Activated CD8-positive, alpha-beta T cell treated with anti-CD3 and anti-CD28 coated beads for 36 hours (primary cell): ENCODE measurements at regions not wholly inside any gene's neighbourhood (a gene's known extent, or its start where the extent isn't known, plus 50 kb on each side); places are given as distances from the start of the nearest gene placed in this dataset.

Experiments
- ATAC-seq: fragments of 200-7000 bp; cut with Tn5 transposase; one replicate; pipeline ENCODE4 v1.10.0; 2021; ENCODE audit warnings: mild to moderate bottlenecking, moderate library complexity
- CTCF ChIA-PET: fragments of 350-600 bp; sonication (Branson Sonifier 250); formaldehyde crosslinking; loops from one replicate; lab custom pipeline; 2021; ENCODE audit warnings: antibody characterized with exemption; lab: Charles Lee
- POLR2A ChIA-PET: fragments of 350-600 bp; sonication (Branson Sonifier 250); formaldehyde crosslinking; loops from one replicate; lab custom pipeline; 2021; ENCODE audit warnings: antibody characterized with exemption; lab: Charles Lee
- DNase-seq: peaks from one replicate; pipeline ENCODE4 v3.0.0-alpha.2; 2020
- H3K27ac Mint-ChIP-seq: one replicate; pipeline ENCODE4 v1.8.0; 2021; ENCODE audit warnings: mild to moderate bottlenecking, mixed read lengths
- H3K27me3 Mint-ChIP-seq: one replicate; pipeline ENCODE4 v1.8.0; 2021; ENCODE audit warnings: mixed read lengths
- H3K36me3 Mint-ChIP-seq: one replicate; pipeline ENCODE4 v1.8.0; 2021; ENCODE audit warnings: low read depth, mixed read lengths
- H3K4me1 Mint-ChIP-seq: one replicate; pipeline ENCODE4 v1.8.0; 2021; ENCODE audit warnings: low read depth, mixed read lengths
- H3K4me3 Mint-ChIP-seq: one replicate; pipeline ENCODE4 v1.8.0; 2021; ENCODE audit warnings: mild to moderate bottlenecking, moderate library complexity, mixed read lengths
- H3K9me3 Mint-ChIP-seq: one replicate; pipeline ENCODE4 v1.8.0; 2021; ENCODE audit warnings: mixed read lengths
- intact Hi-C: fragments of 100-400 bp; cut with micrococcal nuclease; formaldehyde crosslinking; loops from one replicate; pipeline ENCODE4 v1.10.0; 2022
- TF ChIP-seq, protein P1 (sequence below): fragments of 200-600 bp; IDR thresholded peaks from one replicate; pipeline ENCODE4 v1.8.0; 2022; ENCODE audit warnings: antibody characterized with exemption, mild to moderate bottlenecking

DNA sequence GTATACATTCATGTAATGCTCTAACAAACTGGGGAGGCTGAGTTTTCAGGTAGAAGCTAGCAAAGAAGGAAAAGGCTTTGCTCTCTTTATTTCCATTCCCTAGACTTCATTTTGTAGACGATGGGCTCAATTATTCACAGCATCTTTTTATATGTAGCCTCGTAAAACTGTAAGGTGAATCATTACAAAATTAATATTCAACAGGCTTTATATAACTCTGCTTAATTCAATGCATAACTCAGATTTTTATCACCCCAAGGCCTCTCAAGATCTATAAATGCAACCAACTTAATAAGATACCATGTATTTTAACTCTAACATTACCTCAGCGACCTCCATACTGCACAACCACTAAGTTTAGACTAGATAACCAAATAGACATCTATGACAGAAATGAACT is 63.0 kb upstream of the FRMD4B start:
- Mint-ChIP-seq H3K27me3 (peaks cover 6% of the 10 kb centered on the region), H3K9me3 (no peaks in the 10 kb centered on the region), H3K4me1 (no peaks in the 10 kb centered on the region), H3K27ac (no peak overlapping the region), H3K36me3 (no peaks in the 10 kb centered on the region), H3K4me3 (no peak overlapping the region)
- no peak for DNase-seq
- intact Hi-C loops, result no loop called here
- TF ChIP-seq, protein P1, sequence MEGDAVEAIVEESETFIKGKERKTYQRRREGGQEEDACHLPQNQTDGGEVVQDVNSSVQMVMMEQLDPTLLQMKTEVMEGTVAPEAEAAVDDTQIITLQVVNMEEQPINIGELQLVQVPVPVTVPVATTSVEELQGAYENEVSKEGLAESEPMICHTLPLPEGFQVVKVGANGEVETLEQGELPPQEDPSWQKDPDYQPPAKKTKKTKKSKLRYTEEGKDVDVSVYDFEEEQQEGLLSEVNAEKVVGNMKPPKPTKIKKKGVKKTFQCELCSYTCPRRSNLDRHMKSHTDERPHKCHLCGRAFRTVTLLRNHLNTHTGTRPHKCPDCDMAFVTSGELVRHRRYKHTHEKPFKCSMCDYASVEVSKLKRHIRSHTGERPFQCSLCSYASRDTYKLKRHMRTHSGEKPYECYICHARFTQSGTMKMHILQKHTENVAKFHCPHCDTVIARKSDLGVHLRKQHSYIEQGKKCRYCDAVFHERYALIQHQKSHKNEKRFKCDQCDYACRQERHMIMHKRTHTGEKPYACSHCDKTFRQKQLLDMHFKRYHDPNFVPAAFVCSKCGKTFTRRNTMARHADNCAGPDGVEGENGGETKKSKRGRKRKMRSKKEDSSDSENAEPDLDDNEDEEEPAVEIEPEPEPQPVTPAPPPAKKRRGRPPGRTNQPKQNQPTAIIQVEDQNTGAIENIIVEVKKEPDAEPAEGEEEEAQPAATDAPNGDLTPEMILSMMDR, result no peak
- ATAC-seq, result no peak
- ChIA-PET POLR2A (no interaction called here), CTCF (no interaction called here)

DNA sequence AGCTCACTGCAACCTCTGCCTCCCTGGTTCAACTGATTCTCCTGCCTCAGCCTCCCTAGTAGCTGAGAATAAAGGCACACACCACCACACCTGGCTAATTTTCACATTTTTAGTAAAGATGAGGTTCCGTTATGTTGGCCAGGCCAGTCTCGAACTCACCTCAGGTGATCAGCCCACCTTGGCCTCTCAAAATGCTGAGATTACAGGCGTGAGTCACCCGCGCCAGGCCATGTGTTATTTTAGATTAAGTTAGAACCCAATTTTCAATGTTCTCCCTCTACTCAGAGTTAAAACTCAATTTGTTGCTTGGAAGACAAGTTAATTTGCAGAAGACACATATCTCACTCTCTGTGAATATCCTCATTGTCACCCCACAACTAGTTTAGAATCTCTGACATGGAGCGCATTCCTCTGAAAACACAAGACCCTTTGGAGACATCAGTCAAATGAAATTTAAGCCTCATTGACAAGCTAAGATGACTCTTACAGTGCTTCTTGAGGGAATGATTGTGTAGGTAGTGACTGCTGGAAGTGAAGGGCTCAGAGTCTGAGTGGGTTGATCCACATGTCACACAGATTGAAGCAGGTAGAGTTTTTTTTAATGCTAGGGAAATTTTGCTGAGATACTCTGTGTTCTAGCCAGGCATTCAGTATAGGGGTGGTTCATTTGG is 60.6 kb upstream of the FRMD4B start:
- DNase-seq, result no peak
- CTCF ChIA-PET, result no interaction called here
- peaks cover 5% of the 10 kb centered on the region for H3K4me1 Mint-ChIP-seq
- no peak overlapping the region for H3K4me3 Mint-ChIP-seq
- TF ChIP-seq, protein P1, result no peak
- no peak overlapping the region for H3K27ac Mint-ChIP-seq
- peaks cover 7% of the 10 kb centered on the region for H3K27me3 Mint-ChIP-seq
- ATAC-seq, result no peak
- intact Hi-C loops, result no loop called here
- POLR2A ChIA-PET, result no interaction called here
- H3K36me3 Mint-ChIP-seq, result no peaks in the 10 kb centered on the region
- H3K9me3 Mint-ChIP-seq, result no peaks in the 10 kb centered on the region

DNA sequence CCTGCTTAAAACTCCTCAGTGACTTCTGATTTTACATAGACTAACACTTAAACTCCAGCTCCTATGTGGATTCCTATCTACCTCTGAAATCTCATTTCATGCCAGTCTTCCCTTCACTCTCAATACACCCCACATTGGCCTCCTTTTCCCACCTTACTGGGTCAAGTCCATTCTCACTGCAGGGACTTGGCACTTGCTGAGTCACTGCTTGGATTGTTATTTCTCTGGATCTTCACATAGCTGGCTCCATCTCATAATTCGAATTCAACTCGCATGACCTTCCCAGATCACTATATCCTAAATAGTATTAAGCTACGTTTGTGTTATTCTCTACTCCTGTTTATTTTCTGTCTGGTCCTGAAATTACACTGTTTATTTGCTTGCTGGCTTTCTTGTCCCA is 59.6 kb upstream of the FRMD4B start:
- Mint-ChIP-seq H3K36me3 (no peaks in the 10 kb centered on the region), H3K27me3 (peaks cover 11% of the 10 kb centered on the region), H3K4me3 (no peak overlapping the region), H3K27ac (no peak overlapping the region), H3K9me3 (no peaks in the 10 kb centered on the region), H3K4me1 (peaks cover 5% of the 10 kb centered on the region)
- TF ChIP-seq, protein P1, result no peak
- CTCF ChIA-PET, result no interaction called here
- no peak for DNase-seq
- no peak for ATAC-seq
- POLR2A ChIA-PET, result no interaction called here
- intact Hi-C loops, result no loop called here

DNA sequence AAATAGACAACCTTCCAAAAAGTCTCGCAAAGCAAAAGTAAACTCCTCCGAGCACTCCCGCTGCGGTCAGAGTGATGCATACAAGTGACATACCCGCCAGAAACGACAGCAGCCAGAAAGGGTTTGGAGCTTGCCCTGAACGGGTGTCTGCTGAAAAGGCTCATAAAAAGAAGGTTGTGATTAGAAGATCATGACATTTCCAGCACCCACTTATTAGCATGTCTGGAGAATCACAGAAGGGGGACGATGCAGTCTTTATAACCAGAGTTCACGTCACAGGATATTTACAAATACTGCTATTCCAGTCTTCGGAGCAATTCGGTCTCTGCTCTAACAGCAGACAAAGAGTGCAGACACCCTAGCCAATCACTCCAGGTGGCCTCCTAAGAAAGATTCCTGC is 59.1 kb upstream of the FRMD4B start:
- ChIA-PET POLR2A (no interaction called here), CTCF (no interaction called here)
- intact Hi-C loops, result no loop called here
- peaks cover 11% of the 10 kb centered on the region for H3K27me3 Mint-ChIP-seq
- DNase-seq, result no peak
- TF ChIP-seq, protein P1, result no peak
- no peak overlapping the region for H3K4me3 Mint-ChIP-seq
- peaks cover 5% of the 10 kb centered on the region for H3K4me1 Mint-ChIP-seq
- no peaks in the 10 kb centered on the region for H3K9me3 Mint-ChIP-seq
- no peak overlapping the region for H3K27ac Mint-ChIP-seq
- no peaks in the 10 kb centered on the region for H3K36me3 Mint-ChIP-seq
- ATAC-seq, result no peak

DNA sequence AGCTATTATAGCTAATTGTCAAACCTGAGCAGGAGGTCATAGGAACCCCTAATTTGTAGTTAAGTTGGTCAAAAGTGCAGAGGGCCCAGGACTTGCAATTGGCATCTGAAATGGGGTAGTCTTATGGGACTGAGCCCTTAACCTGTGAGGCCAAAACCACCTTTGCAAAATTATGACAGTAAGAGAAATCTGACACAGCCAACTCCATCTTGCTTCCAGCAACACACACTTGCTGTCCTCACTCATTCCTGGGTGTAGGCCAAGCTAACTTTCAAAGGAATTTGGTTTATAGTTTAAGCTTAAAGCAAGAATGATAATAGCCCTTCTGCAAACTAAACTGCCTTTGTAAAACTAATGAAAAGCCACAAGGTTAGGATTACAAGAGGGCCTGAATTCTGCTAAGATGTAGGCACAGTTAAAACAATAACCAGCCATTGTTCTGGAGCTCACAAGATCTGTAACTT is 57.6 kb upstream of the FRMD4B start:
- DNase-seq, result no peak
- no peak for ATAC-seq
- no peak overlapping the region for H3K4me3 Mint-ChIP-seq
- H3K27ac Mint-ChIP-seq, result no peak overlapping the region
- POLR2A ChIA-PET, result no interaction called here
- H3K9me3 Mint-ChIP-seq, result no peaks in the 10 kb centered on the region
- peaks cover 5% of the 10 kb centered on the region for H3K4me1 Mint-ChIP-seq
- TF ChIP-seq, protein P1, result no peak
- H3K36me3 Mint-ChIP-seq, result no peaks in the 10 kb centered on the region
- peaks cover 11% of the 10 kb centered on the region for H3K27me3 Mint-ChIP-seq
- intact Hi-C loops, result no loop called here
- CTCF ChIA-PET, result interaction anchor here (1.2 to 1.8 kb wide), 2 partner anchors 12 to 34 kb away, joined by 3 to 7 read pairs; no protein-coding TSS in a partner anchor
